IPS-15b (cell line): ENCODE measurements at regions not wholly inside any gene's neighbourhood (a gene's known extent, or its start where the extent isn't known, plus 50 kb on each side); places are given as distances from the start of the nearest gene placed in this dataset.

ENCODE experiments used
- H3K27me3 ChIP-seq: one replicate; pipeline ENCODE4 v1.6.1; 2013; ENCODE audit warnings: low read length; ENCODE audit not compliant: control insufficient read depth, insufficient read depth
- H3K36me3 ChIP-seq: one replicate; pipeline ENCODE4 v1.6.1; 2013; ENCODE audit warnings: low read length; ENCODE audit not compliant: control insufficient read depth, insufficient read depth
- H3K4me1 ChIP-seq: one replicate; pipeline ENCODE4 v1.6.1; 2013; ENCODE audit warnings: mild to moderate bottlenecking, low read length; ENCODE audit not compliant: control insufficient read depth, insufficient read depth
- H3K4me3 ChIP-seq: one replicate; pipeline ENCODE4 v1.5.1; 2013; ENCODE audit warnings: low read depth, low read length
- H3K9ac ChIP-seq: one replicate; pipeline ENCODE4 v1.6.1; 2013; ENCODE audit warnings: low read depth, mild to moderate bottlenecking, low read length
- H3K9me3 ChIP-seq: one replicate; pipeline ENCODE4 v1.6.1; 2013; ENCODE audit warnings: mild to moderate bottlenecking, low read length; ENCODE audit not compliant: control insufficient read depth, insufficient read depth

DNA sequence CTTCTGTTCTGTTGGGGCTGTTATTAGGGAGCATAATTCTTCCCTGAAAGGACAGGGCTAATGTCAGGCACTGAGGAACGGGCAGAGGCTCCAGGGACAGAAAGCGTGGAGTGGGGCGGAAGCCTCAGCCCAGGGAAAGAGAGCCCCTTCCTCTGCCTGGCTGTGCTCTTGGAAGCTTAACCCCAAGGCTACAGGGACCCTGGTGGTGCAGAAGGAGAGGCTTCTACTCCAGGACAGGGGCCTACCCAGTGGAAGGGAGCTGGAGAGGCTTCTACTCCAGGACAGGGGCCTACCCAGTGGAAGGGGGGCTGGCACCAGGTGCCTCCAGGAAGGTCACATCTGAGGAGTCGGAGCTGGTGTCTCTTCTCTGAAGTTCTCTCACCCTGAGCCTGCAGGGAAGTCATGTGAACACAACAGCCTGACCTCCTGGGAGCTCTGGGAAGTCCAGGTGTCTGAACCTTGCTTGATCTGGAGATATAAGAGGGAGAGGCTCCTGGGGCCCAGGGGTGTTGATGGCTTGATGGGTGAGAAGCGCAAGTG, 159.5 kb upstream of the SOX1 start:
- no peaks in the 10 kb centered on the region for H3K4me1 ChIP-seq
- H3K4me3 ChIP-seq = no peak overlapping the region
- H3K9ac ChIP-seq = no peak overlapping the region
- H3K36me3 ChIP-seq = no peaks in the 10 kb centered on the region
- no peaks in the 10 kb centered on the region for H3K27me3 ChIP-seq
- no peaks in the 10 kb centered on the region for H3K9me3 ChIP-seq

- Histone ChIP-seq H3K4me3 (no peak overlapping the region), H3K36me3 (no peaks in the 10 kb centered on the region), H3K27me3 (no peaks in the 10 kb centered on the region), H3K4me1 (no peaks in the 10 kb centered on the region), H3K9me3 (no peaks in the 10 kb centered on the region), H3K9ac (no peak overlapping the region)
Measured at GRCh38 chr13:111908361-111908760, 158.6 kb upstream of the SOX1 start.

GRCh38 chr13:111908981-111909380, 158.0 kb upstream of the SOX1 start:
- no peak overlapping the region for H3K4me3 ChIP-seq
- no peaks in the 10 kb centered on the region for H3K4me1 ChIP-seq
- no peaks in the 10 kb centered on the region for H3K36me3 ChIP-seq
- no peak overlapping the region for H3K9ac ChIP-seq
- no peaks in the 10 kb centered on the region for H3K9me3 ChIP-seq
- H3K27me3 ChIP-seq = no peaks in the 10 kb centered on the region

DNA sequence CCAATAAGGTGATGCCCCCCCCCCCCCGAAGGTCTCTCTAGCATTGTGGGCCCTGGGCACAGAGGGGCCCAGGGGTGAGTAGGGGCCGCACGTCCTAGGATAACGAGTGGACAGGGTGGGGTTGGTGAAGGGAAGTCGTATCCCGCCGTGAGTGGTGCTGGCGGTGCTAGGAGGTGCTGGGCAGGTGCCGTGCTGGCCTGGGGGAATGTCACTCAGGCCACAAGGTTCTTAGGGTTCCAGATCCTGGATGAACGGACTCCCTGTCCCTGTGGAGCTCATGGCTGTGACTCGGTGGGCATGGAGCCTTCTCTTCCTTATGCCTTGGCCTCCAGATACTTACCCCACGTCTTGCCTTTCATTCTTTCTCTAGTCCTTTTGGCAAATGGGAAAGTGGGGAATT, 157.4 kb upstream of the SOX1 start:
- no peaks in the 10 kb centered on the region for H3K27me3 ChIP-seq
- H3K36me3 ChIP-seq = no peaks in the 10 kb centered on the region
- no peaks in the 10 kb centered on the region for H3K9me3 ChIP-seq
- no peaks in the 10 kb centered on the region for H3K4me1 ChIP-seq
- H3K4me3 ChIP-seq = no peak overlapping the region
- H3K9ac ChIP-seq = no peak overlapping the region

DNA sequence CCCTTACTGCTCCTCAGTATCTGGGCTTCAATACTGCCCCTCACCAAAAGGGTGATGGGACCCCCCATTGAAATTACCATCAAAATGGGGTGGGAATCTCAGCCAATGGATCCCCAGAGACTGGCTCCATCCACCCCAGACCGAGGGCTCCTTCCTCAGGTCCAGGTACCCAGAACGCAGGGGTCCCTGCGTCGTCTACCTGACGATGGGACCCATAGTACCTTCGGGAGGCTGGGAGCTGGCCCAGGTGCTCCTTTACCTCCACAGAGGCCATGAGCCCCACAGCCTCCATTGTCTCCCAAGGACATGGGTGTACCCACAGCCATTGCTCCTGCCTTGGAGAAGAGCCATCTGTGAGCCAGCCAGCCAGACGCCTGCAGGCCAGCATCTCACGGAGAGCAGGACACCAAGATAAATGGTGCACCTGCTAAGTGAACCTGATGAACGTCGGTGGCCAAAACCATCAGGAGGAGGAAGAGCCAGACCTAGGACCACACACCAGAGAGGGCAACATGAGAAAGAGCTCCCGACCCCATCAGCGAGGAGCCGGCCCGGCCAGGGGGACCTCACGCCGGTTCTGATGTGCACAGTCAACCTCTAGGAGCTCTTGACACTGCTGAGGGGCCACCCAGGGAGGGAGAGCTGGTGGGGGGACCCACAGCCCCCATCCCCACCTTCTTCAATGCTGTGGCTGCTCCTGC, 156.8 kb upstream of the SOX1 start:
- H3K9me3 ChIP-seq = no peaks in the 10 kb centered on the region
- no peaks in the 10 kb centered on the region for H3K27me3 ChIP-seq
- no peaks in the 10 kb centered on the region for H3K4me1 ChIP-seq

GRCh38 chr13:111911121-111911720, 155.7 kb upstream of the SOX1 start:
- Histone ChIP-seq H3K9ac (no peak overlapping the region), H3K4me1 (no peaks in the 10 kb centered on the region), H3K4me3 (no peak overlapping the region), H3K27me3 (no peaks in the 10 kb centered on the region), H3K36me3 (no peaks in the 10 kb centered on the region), H3K9me3 (no peaks in the 10 kb centered on the region)

More for the DNA sequence above, 156.8 kb upstream of the SOX1 start:
- H3K4me3 ChIP-seq = no peak overlapping the region
- H3K9ac ChIP-seq = no peak overlapping the region
- H3K36me3 ChIP-seq = no peaks in the 10 kb centered on the region

- H3K4me1 ChIP-seq = no peaks in the 10 kb centered on the region
- H3K36me3 ChIP-seq = no peaks in the 10 kb centered on the region
- no peaks in the 10 kb centered on the region for H3K27me3 ChIP-seq
- no peaks in the 10 kb centered on the region for H3K9me3 ChIP-seq
- H3K9ac ChIP-seq = no peak overlapping the region
- no peak overlapping the region for H3K4me3 ChIP-seq
Measured at GRCh38 chr13:111911754-111912452, 155.0 kb upstream of the SOX1 start.

DNA sequence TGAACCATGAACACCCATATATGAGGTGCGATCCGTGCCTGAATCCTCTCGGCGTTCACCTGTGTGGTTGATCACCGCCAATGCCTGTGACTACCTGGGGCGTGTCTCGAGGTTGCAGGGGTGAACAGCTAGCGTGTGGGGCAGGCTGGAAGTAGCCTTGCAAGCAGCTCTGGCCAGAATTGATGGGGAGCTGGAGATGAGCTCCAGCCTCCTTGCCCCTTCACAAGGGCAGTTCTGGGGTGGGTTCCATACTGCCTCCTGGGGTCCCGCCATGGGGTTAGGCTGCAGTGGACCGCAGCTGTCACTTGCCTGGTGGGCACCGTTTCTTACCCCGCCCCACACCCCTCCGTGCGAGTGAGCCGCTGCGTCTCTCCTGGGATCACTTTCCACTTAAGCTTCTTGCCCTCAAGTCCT, 154.5 kb upstream of the SOX1 start:
- no peaks in the 10 kb centered on the region for H3K27me3 ChIP-seq
- no peaks in the 10 kb centered on the region for H3K36me3 ChIP-seq

DNA sequence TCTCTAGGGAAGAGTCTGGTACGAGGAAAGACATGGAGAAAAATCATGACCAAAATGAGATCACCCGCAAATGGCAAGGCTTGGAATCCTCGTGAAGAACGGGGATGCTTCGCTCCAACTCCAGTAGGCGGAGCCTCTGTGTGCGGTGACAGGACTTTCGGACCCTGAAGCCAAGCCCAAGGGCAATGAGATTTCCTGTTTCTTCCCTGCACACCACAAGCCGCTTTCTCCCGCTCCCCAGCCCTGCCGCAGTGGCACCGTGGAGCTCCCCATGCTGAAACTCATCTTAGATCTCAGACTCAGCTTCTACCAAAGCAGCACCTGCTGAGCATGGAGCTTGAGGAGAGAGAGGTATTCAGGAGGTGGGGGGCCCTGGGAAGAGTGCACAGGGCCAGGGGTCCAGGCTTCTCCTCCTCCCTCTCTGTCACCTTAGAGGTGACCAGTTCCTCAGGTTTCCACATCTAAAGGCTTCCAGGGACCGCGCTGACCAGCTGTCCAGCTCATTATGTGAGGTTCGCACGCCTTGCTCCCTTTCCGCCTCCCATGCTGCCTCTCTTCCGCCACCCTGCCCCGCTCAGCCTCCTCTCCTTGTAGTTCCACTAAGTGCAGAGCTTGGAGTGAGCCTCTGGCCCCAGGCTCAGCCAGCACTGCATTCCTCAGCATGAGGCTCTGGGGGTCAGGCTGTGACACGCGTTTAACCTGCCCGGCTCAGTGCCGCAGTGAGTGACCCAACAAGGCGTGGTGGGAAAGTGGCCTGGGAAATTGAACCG, 153.8 kb upstream of the SOX1 start:
- Histone ChIP-seq H3K9me3 (no peaks in the 10 kb centered on the region), H3K4me3 (no peak overlapping the region), H3K36me3 (no peaks in the 10 kb centered on the region), H3K4me1 (no peaks in the 10 kb centered on the region), H3K9ac (no peak overlapping the region), H3K27me3 (no peaks in the 10 kb centered on the region)

More for the DNA sequence above, 154.5 kb upstream of the SOX1 start:
- H3K9ac ChIP-seq = no peak overlapping the region
- H3K9me3 ChIP-seq = no peaks in the 10 kb centered on the region
- no peaks in the 10 kb centered on the region for H3K4me1 ChIP-seq
- no peak overlapping the region for H3K4me3 ChIP-seq

DNA sequence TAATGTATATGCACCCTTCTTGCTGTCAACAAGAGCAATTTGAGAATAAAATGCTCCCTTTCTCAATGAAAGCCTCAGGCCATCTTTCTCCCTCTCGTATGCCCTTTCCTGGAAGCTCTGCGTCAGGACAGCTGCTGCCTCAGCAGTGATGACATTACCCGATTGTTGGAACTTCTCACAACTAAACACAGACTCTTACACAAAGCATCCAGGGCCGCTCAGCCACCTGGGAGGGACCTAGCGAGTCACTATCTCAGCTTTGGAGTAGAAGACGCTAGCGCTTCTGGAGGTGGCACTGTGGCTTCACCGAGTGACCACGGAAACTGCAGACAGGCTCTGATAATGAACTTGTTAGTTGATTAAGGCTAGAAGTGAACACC, 153.2 kb upstream of the SOX1 start:
- H3K9me3 ChIP-seq = no peaks in the 10 kb centered on the region
- no peaks in the 10 kb centered on the region for H3K27me3 ChIP-seq
- no peak overlapping the region for H3K4me3 ChIP-seq
- H3K9ac ChIP-seq = no peak overlapping the region
- no peaks in the 10 kb centered on the region for H3K4me1 ChIP-seq
- H3K36me3 ChIP-seq = no peaks in the 10 kb centered on the region

GRCh38 chr13:111914241-111915103, 152.5 kb upstream of the SOX1 start:
- no peaks in the 10 kb centered on the region for H3K9me3 ChIP-seq
- H3K4me1 ChIP-seq = no peaks in the 10 kb centered on the region
- H3K36me3 ChIP-seq = no peaks in the 10 kb centered on the region
- H3K27me3 ChIP-seq = no peaks in the 10 kb centered on the region
- no peak overlapping the region for H3K4me3 ChIP-seq
- H3K9ac ChIP-seq = no peak overlapping the region
